Natural killer cell (primary cell): ENCODE measurements at regions not wholly inside any gene's neighbourhood (a gene's known extent, or its start where the extent isn't known, plus 50 kb on each side); places are given as distances from the start of the nearest gene placed in this dataset.
"Not testable (repeated sequence)": the region's sequence is repeated elsewhere in the genome, so short reads cannot be mapped to it uniquely, and the experiment has no call there.

ENCODE experiments used
- ATAC-seq, 3 donors: fragments of 150-1000 bp in 2 of 3; fragments of 200-7000 bp in 1 of 3; cut with Tn5 transposase; 1 replicate in 1 of 3; 2 replicates in 2 of 3; pipeline ENCODE4 v1.10.0; 2021; ENCODE audit warnings: mild to moderate bottlenecking in 2 of 3, moderate library complexity in 2 of 3
- DNase-seq, 2 donors: peaks; one replicate each; pipeline versions ENCODE4 v3.0.0 to v3.0.0-alpha.2; 2013 to 2021; ENCODE audit warnings: mixed read lengths in 1 of 2
- H3K27ac ChIP-seq: one replicate; pipeline ENCODE4 v1.5.1; 2013; ENCODE audit warnings: mild to moderate bottlenecking, low read length
- H3K27me3 ChIP-seq: one replicate; pipeline ENCODE4 v1.6.1; 2013; ENCODE audit warnings: low read length; ENCODE audit not compliant: control insufficient read depth, insufficient read depth
- H3K36me3 ChIP-seq: one replicate; pipeline ENCODE4 v1.6.1; 2013; ENCODE audit warnings: low read length; ENCODE audit not compliant: control insufficient read depth, insufficient read depth
- H3K4me1 ChIP-seq: one replicate; pipeline ENCODE4 v1.6.1; 2013; ENCODE audit warnings: low read length; ENCODE audit not compliant: control insufficient read depth, insufficient read depth
- H3K4me3 ChIP-seq: one replicate; pipeline ENCODE4 v1.5.1; 2013; ENCODE audit warnings: low read length
- H3K9me3 ChIP-seq: one replicate; pipeline ENCODE4 v1.6.1; 2013; ENCODE audit warnings: low read length; ENCODE audit not compliant: control insufficient read depth, insufficient read depth
- H3K27ac Mint-ChIP-seq, 2 donors: one replicate each; pipeline ENCODE4 v1.8.0; 2022; ENCODE audit warnings: mild to moderate bottlenecking in 2 of 2, mixed read lengths in 2 of 2, moderate library complexity in 1 of 2
- H3K27me3 Mint-ChIP-seq, 2 donors: one replicate each; pipeline ENCODE4 v1.8.0; 2022; ENCODE audit warnings: low read depth in 2 of 2, mixed read lengths in 2 of 2
- H3K36me3 Mint-ChIP-seq: one replicate; pipeline ENCODE4 v1.8.0; 2022; ENCODE audit warnings: mixed read lengths
- H3K4me1 Mint-ChIP-seq, 2 donors: one replicate each; pipeline ENCODE4 v1.8.0; 2022; ENCODE audit warnings: mixed read lengths in 2 of 2
- H3K4me3 Mint-ChIP-seq: one replicate; pipeline ENCODE4 v1.8.0; 2022; ENCODE audit warnings: mild to moderate bottlenecking, moderate library complexity, mixed read lengths
- H3K9me3 Mint-ChIP-seq, 2 donors: one replicate each; pipeline ENCODE4 v1.8.0; 2022; ENCODE audit warnings: mixed read lengths in 2 of 2
- WGBS: methylation state at CpG from one replicate; pipeline ENCODE4 v1.1.7; 2013; ENCODE audit warnings: missing lambda C conversion rate; ENCODE audit not compliant: insufficient coverage; 5-methylcytosine and 5-hydroxymethylcytosine counted together
- intact Hi-C: fragments of 100-400 bp; cut with micrococcal nuclease; formaldehyde crosslinking; loops from one replicate; pipeline ENCODE4 v1.14.2; 2022
- TF ChIP-seq, protein P1 (sequence below): fragments of 200-600 bp; IDR thresholded peaks from one replicate; pipeline ENCODE4 v1.8.0; 2022; ENCODE audit warnings: antibody characterized with exemption

DNA sequence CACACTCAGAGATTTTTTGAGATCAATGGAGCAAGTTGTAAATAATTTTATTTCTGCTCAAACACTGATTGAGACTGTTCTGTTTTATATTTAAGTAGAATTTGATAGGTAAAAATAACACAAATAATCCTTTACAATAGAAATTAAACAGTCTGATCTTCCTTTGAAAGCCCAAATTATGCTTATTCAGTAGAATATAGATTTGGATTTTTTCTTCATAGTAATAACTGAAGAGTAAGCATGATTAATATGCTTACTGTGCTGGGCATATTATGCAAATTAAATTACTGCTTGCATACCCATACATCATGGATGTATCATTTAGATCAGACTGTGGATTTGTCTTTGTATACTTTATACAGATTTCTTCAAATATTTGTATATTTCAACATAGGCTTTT is 121.4 kb downstream of the LEPR start:
- Histone ChIP-seq H3K9me3 (no peaks in the 10 kb centered on the region), H3K27me3 (no peaks in the 10 kb centered on the region), H3K4me1 (no peaks in the 10 kb centered on the region), H3K4me3 (no peak overlapping the region), H3K36me3 (no peaks in the 10 kb centered on the region), H3K27ac (no peak overlapping the region)
- H3K27ac Mint-ChIP-seq = no peak overlapping the region
- H3K36me3 Mint-ChIP-seq = no peaks in the 10 kb centered on the region
- intact Hi-C loops = no loop called here
- TF ChIP-seq, protein P1, sequence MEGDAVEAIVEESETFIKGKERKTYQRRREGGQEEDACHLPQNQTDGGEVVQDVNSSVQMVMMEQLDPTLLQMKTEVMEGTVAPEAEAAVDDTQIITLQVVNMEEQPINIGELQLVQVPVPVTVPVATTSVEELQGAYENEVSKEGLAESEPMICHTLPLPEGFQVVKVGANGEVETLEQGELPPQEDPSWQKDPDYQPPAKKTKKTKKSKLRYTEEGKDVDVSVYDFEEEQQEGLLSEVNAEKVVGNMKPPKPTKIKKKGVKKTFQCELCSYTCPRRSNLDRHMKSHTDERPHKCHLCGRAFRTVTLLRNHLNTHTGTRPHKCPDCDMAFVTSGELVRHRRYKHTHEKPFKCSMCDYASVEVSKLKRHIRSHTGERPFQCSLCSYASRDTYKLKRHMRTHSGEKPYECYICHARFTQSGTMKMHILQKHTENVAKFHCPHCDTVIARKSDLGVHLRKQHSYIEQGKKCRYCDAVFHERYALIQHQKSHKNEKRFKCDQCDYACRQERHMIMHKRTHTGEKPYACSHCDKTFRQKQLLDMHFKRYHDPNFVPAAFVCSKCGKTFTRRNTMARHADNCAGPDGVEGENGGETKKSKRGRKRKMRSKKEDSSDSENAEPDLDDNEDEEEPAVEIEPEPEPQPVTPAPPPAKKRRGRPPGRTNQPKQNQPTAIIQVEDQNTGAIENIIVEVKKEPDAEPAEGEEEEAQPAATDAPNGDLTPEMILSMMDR = no peak
- no peaks in the 10 kb centered on the region for H3K4me1 Mint-ChIP-seq
- no peaks in the 10 kb centered on the region for H3K27me3 Mint-ChIP-seq
- no peak overlapping the region for H3K4me3 Mint-ChIP-seq
- ATAC-seq = no peak
- peaks cover 4 to 9% of the 10 kb centered on the region in 2 donors for H3K9me3 Mint-ChIP-seq
- DNase-seq = no peak

DNA sequence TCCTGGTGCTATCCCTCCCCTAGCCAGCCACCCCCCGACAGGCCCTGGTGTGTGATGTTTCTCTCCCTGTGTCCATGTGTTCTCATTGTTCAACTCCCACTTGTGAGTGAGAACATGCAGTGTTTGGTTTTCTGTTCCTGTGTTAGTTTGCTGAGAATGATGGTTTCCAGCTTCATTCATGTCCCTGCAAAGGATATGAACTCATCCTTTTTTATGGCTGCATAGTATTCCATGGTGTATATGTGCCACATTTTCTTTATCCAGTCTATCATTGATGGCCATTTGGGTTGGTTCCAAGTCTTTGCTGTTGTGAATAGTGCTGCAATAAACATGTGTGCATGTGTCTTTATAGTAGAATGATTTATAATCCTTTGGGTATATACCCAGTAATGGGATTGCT is 122.1 kb downstream of the LEPR start:
- not testable (repeated sequence) for H3K4me1 Mint-ChIP-seq, H3K27ac Mint-ChIP-seq
- 100% methylated on average over 1 of the region's 1 CpG for WGBS

GRCh38 chr1:65550306-65551010 is 130.0 kb downstream of the LEPR start:
- intact Hi-C loops, ATAC-seq, H3K4me1 Mint-ChIP-seq, H3K27ac Mint-ChIP-seq, H3K4me3 Mint-ChIP-seq, H3K4me3 ChIP-seq, H3K27me3 ChIP-seq, H3K27ac ChIP-seq, H3K27me3 Mint-ChIP-seq, H3K4me1 ChIP-seq, H3K36me3 ChIP-seq, H3K9me3 ChIP-seq, DNase-seq: not testable (repeated sequence)
- peaks cover 31% of the 10 kb centered on the region for H3K36me3 Mint-ChIP-seq
- peaks cover 18 to 25% of the 10 kb centered on the region in 2 donors for H3K9me3 Mint-ChIP-seq
- WGBS = 85% methylated on average over 25 of the region's 25 CpGs

More for the DNA sequence above, 122.1 kb downstream of the LEPR start:
- intact Hi-C loops, H3K9me3 ChIP-seq, H3K9me3 Mint-ChIP-seq, H3K36me3 ChIP-seq, DNase-seq, H3K4me1 ChIP-seq, H3K27me3 Mint-ChIP-seq, H3K27me3 ChIP-seq, ATAC-seq, H3K4me3 ChIP-seq, H3K4me3 Mint-ChIP-seq, H3K36me3 Mint-ChIP-seq, H3K27ac ChIP-seq: not testable (repeated sequence)

GRCh38 chr1:65552484-65552883 is 132.0 kb downstream of the LEPR start:
- H3K27me3 Mint-ChIP-seq, H3K9me3 ChIP-seq, H3K27me3 ChIP-seq, H3K4me3 ChIP-seq, H3K27ac ChIP-seq, H3K36me3 ChIP-seq, H3K4me1 ChIP-seq, H3K4me1 Mint-ChIP-seq, H3K27ac Mint-ChIP-seq, ATAC-seq, intact Hi-C loops, DNase-seq, H3K4me3 Mint-ChIP-seq: not testable (repeated sequence)
- Mint-ChIP-seq H3K9me3 (peaks cover 20 to 28% of the 10 kb centered on the region in 2 donors), H3K36me3 (peaks cover 31% of the 10 kb centered on the region)
- WGBS = 96% methylated on average over 2 of the region's 2 CpGs

- Mint-ChIP-seq H3K36me3 (peaks cover 31% of the 10 kb centered on the region), H3K9me3 (peaks cover 20 to 25% of the 10 kb centered on the region in 2 donors)
- H3K4me3 Mint-ChIP-seq, H3K27me3 Mint-ChIP-seq, H3K4me3 ChIP-seq, H3K4me1 ChIP-seq, H3K36me3 ChIP-seq, DNase-seq, H3K4me1 Mint-ChIP-seq, H3K9me3 ChIP-seq, intact Hi-C loops, ATAC-seq, H3K27me3 ChIP-seq, H3K27ac Mint-ChIP-seq, H3K27ac ChIP-seq: not testable (repeated sequence)
- WGBS = 89% methylated on average over 6 of the region's 6 CpGs
These were observed 133.8 kb downstream of the LEPR start for GRCh38 chr1:65554086-65554764.
